ENCODE measurements at regions not wholly inside any gene's neighbourhood (a gene's known extent, or its start where the extent isn't known, plus 50 kb on each side); places are given as distances from the start of the nearest gene placed in this dataset.

GRCh38 chr3:159741281-159741680 is 247.4 kb upstream of the IL12A start:
- Histone ChIP-seq H3K9me2 (replicated peaks; ENCODE audit: insufficient read depth, low read length) (no peaks in the 10 kb centered on the region), H2AFZ (ENCODE audit: low read length) (no peak overlapping the region), H3K27ac (ENCODE audit: low read length) (no peak overlapping the region), H3F3A (ENCODE audit: insufficient read depth, low read length) (no peaks in the 10 kb centered on the region), H3K27me3 (replicated peaks; ENCODE audit: insufficient read depth, low read length) (no peaks in the 10 kb centered on the region), H3K4me3 (ENCODE audit: low read length) (no peak overlapping the region), H3K4me1 (ENCODE audit: low read length) (no peaks in the 10 kb centered on the region), H3K79me2 (ENCODE audit: low read length) (no peaks in the 10 kb centered on the region), H3K9me3 (replicated peaks; ENCODE audit: insufficient read depth, low read length) (no peaks in the 10 kb centered on the region), H3K4me2 (ENCODE audit: low read depth, low read length) (no peak overlapping the region), H3K36me3 (replicated peaks; ENCODE audit: insufficient read depth, low read length) (no peaks in the 10 kb centered on the region), H3K9ac (ENCODE audit: low read length) (no peak overlapping the region), H4K20me1 (ENCODE audit: insufficient read depth, low read length) (no peaks in the 10 kb centered on the region)
- DNase-seq, result peak; percentile 3
- TF ChIP-seq EZH2 (optimal IDR thresholded peaks at IDR 0.05; ENCODE audit: low read depth, low read length) (no peak), EZH2phosphoT487 (IDR thresholded peaks at IDR 0.05; ENCODE audit: low read length) (no peak)
- TF ChIP-seq, protein P1, sequence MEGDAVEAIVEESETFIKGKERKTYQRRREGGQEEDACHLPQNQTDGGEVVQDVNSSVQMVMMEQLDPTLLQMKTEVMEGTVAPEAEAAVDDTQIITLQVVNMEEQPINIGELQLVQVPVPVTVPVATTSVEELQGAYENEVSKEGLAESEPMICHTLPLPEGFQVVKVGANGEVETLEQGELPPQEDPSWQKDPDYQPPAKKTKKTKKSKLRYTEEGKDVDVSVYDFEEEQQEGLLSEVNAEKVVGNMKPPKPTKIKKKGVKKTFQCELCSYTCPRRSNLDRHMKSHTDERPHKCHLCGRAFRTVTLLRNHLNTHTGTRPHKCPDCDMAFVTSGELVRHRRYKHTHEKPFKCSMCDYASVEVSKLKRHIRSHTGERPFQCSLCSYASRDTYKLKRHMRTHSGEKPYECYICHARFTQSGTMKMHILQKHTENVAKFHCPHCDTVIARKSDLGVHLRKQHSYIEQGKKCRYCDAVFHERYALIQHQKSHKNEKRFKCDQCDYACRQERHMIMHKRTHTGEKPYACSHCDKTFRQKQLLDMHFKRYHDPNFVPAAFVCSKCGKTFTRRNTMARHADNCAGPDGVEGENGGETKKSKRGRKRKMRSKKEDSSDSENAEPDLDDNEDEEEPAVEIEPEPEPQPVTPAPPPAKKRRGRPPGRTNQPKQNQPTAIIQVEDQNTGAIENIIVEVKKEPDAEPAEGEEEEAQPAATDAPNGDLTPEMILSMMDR (IDR thresholded peaks at IDR 0.05; ENCODE audit: low read length), result no peak

- Histone ChIP-seq H3K9ac (ENCODE audit: low read length) (no peak overlapping the region), H3K4me3 (ENCODE audit: low read length) (no peak overlapping the region), H3K79me2 (ENCODE audit: low read length) (no peaks in the 10 kb centered on the region), H4K20me1 (ENCODE audit: insufficient read depth, low read length) (no peaks in the 10 kb centered on the region), H3K4me1 (ENCODE audit: low read length) (no peaks in the 10 kb centered on the region), H3F3A (ENCODE audit: insufficient read depth, low read length) (no peaks in the 10 kb centered on the region), H3K4me2 (ENCODE audit: low read depth, low read length) (no peak overlapping the region), H3K27me3 (replicated peaks; ENCODE audit: insufficient read depth, low read length) (no peaks in the 10 kb centered on the region), H2AFZ (ENCODE audit: low read length) (no peak overlapping the region), H3K36me3 (replicated peaks; ENCODE audit: insufficient read depth, low read length) (no peaks in the 10 kb centered on the region), H3K9me3 (replicated peaks; ENCODE audit: insufficient read depth, low read length) (no peaks in the 10 kb centered on the region), H3K27ac (ENCODE audit: low read length) (no peak overlapping the region), H3K9me2 (replicated peaks; ENCODE audit: insufficient read depth, low read length) (no peaks in the 10 kb centered on the region)
- TF ChIP-seq, protein P1 (IDR thresholded peaks at IDR 0.05; ENCODE audit: low read length), result no peak
- TF ChIP-seq EZH2phosphoT487 (IDR thresholded peaks at IDR 0.05; ENCODE audit: low read length), result no peak
- DNase-seq, result no peak
Observed at GRCh38 chr3:159748425-159748824, 240.2 kb upstream of the IL12A start.

DNA sequence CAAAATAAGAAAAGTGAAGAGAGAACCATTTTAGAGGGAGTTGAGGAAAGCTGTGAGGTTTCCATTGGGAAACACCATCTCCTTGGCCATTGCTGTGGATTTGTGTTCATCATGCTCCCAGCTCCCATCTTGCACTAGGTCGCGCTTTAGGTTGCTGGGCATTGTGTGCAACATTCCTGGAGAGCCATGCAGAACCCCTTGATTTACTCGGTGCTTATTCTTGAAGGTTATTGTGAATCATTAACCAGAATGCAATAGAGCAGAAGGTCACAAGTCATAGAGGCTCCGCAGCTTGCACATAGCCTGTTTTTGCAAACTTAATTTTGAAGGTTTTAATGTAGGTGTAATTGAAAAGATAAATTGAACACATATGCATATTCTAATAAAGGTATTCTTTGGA is 239.2 kb upstream of the IL12A start:
- TF ChIP-seq, protein P1 (IDR thresholded peaks at IDR 0.05; ENCODE audit: low read length), result no peak
- TF ChIP-seq EZH2phosphoT487 (IDR thresholded peaks at IDR 0.05; ENCODE audit: low read length) (no peak), EZH2 (optimal IDR thresholded peaks at IDR 0.05; ENCODE audit: low read depth, low read length) (no peak)
- no peak for DNase-seq
- no peak overlapping the region for H2AFZ ChIP-seq (ENCODE audit: low read length)
- no peaks in the 10 kb centered on the region for H4K20me1 ChIP-seq (ENCODE audit: insufficient read depth, low read length)
- no peak overlapping the region for H3K4me3 ChIP-seq (ENCODE audit: low read length)
- H3K9me2 ChIP-seq (replicated peaks; ENCODE audit: insufficient read depth, low read length), result no peaks in the 10 kb centered on the region
- H3K9ac ChIP-seq (ENCODE audit: low read length), result no peak overlapping the region
- H3K4me1 ChIP-seq (ENCODE audit: low read length), result no peaks in the 10 kb centered on the region
- H3K9me3 ChIP-seq (replicated peaks; ENCODE audit: insufficient read depth, low read length), result no peaks in the 10 kb centered on the region
- H3K79me2 ChIP-seq (ENCODE audit: low read length), result no peaks in the 10 kb centered on the region
- H3K27ac ChIP-seq (ENCODE audit: low read length), result no peak overlapping the region
- H3K27me3 ChIP-seq (replicated peaks; ENCODE audit: insufficient read depth, low read length), result no peaks in the 10 kb centered on the region
- no peaks in the 10 kb centered on the region for H3F3A ChIP-seq (ENCODE audit: insufficient read depth, low read length)
- H3K36me3 ChIP-seq (replicated peaks; ENCODE audit: insufficient read depth, low read length), result no peaks in the 10 kb centered on the region
- no peak overlapping the region for H3K4me2 ChIP-seq (ENCODE audit: low read depth, low read length)

All from MM.1S (cell line).